ENCODE measurements at regions not wholly inside any gene's neighbourhood (a gene's known extent, or its start where the extent isn't known, plus 50 kb on each side); places are given as distances from the start of the nearest gene placed in this dataset.
"Not testable (repeated sequence)": the region's sequence is repeated elsewhere in the genome, so short reads cannot be mapped to it uniquely, and the experiment has no call there.

- DNase-seq = no peak
Measured at GRCh38 chr3:124142389-124142970, 150.6 kb upstream of the ROPN1 start.

GRCh38 chr3:124143047-124143446 lies 151.1 kb upstream of the ROPN1 start:
- no peak for DNase-seq

GRCh38 chr3:124144035-124144814 lies 152.3 kb upstream of the ROPN1 start:
- DNase-seq = no peak

- DNase-seq = no peak
Measured at GRCh38 chr3:124147429-124147828, 155.5 kb upstream of the ROPN1 start.

- DNase-seq = no peak
Measured at GRCh38 chr3:124147946-124148345, 156.0 kb upstream of the ROPN1 start.

GRCh38 chr3:124149081-124149480 lies 157.2 kb upstream of the ROPN1 start:
- no peak for DNase-seq

- no peak for DNase-seq
Measured at GRCh38 chr3:124149771-124150170, 157.8 kb upstream of the ROPN1 start.

- DNase-seq = not testable (repeated sequence)
Measured at GRCh38 chr3:124152891-124153290, 161.0 kb upstream of the ROPN1 start.

GRCh38 chr3:124156866-124157712 lies 165.2 kb upstream of the ROPN1 start:
- no peak for DNase-seq

- DNase-seq = no peak
Measured at GRCh38 chr3:124157748-124158147, 165.8 kb upstream of the ROPN1 start.

- no peak for DNase-seq
Measured at GRCh38 chr3:124158168-124158881, 166.4 kb upstream of the ROPN1 start.

- DNase-seq = no peak
Measured at GRCh38 chr3:124161448-124161847, 169.5 kb upstream of the ROPN1 start.

GRCh38 chr3:124163689-124164088 lies 171.8 kb upstream of the ROPN1 start:
- no peak for DNase-seq

- no peak for DNase-seq
Measured at GRCh38 chr3:124168271-124168670, 176.3 kb upstream of the ROPN1 start.

- DNase-seq = no peak
Measured at GRCh38 chr3:124172283-124172682, 180.4 kb upstream of the ROPN1 start.

- DNase-seq = no peak
Measured at GRCh38 chr3:124172816-124173215, 180.9 kb upstream of the ROPN1 start.

- no peak for DNase-seq
Measured at GRCh38 chr3:124174476-124174875, 182.6 kb upstream of the ROPN1 start.

- no peak for DNase-seq
Measured at GRCh38 chr3:124174910-124175874, 183.3 kb upstream of the ROPN1 start.

GRCh38 chr3:124177071-124177470 lies 185.1 kb upstream of the ROPN1 start:
- no peak for DNase-seq

- DNase-seq = no peak
Measured at GRCh38 chr3:124178531-124178930, 186.6 kb upstream of the ROPN1 start.

GRCh38 chr3:124200407-124200806 lies 208.5 kb upstream of the ROPN1 start:
- DNase-seq = no peak

GRCh38 chr3:124201226-124201625 lies 209.3 kb upstream of the ROPN1 start:
- no peak for DNase-seq
